Right cardiac atrium (tissue), 5 donors: ENCODE measurements at regions not wholly inside any gene's neighbourhood (a gene's known extent, or its start where the extent isn't known, plus 50 kb on each side); places are given as distances from the start of the nearest gene placed in this dataset.
"Not testable (repeated sequence)": the region's sequence is repeated elsewhere in the genome, so short reads cannot be mapped to it uniquely, and the experiment has no call there.

ENCODE experiments used
- ATAC-seq, 2 donors: fragments of 200-7000 bp; cut with Tn5 transposase; one replicate each; pipeline versions ENCODE4 v1.8.0 to v1.9.1; 2020; ENCODE audit warnings: moderate library complexity in 2 of 2, mild to moderate bottlenecking in 1 of 2
- DNase-seq, 3 donors: peaks; one replicate each; pipeline ENCODE4 v3.0.0-alpha.2; 2020
- H3K27ac ChIP-seq: one replicate; pipeline ENCODE4 v1.5.1; 2013; ENCODE audit warnings: mild to moderate bottlenecking, low read length, control low read depth, moderate library complexity
- H3K27me3 ChIP-seq: one replicate; pipeline ENCODE4 v1.6.1; 2013; ENCODE audit not compliant: control insufficient read depth, insufficient read depth
- H3K4me1 ChIP-seq: one replicate; pipeline ENCODE4 v1.6.1; 2013; ENCODE audit warnings: low read length; ENCODE audit not compliant: control insufficient read depth, insufficient read depth
- H3K4me3 ChIP-seq: one replicate; pipeline ENCODE4 v1.5.1; 2013; ENCODE audit warnings: low read length, control low read depth
- H3K9me3 ChIP-seq: one replicate; pipeline ENCODE4 v1.6.1; 2013; ENCODE audit warnings: low read length; ENCODE audit not compliant: control insufficient read depth
- WGBS: extraction: QIAGEN DNeasy Blood & Tissue Kit; methylation state at CpG from one replicate; pipeline ENCODE4 v1.1.7; 2013; 5-methylcytosine and 5-hydroxymethylcytosine counted together
- intact Hi-C, 4 donors: fragments of 100-400 bp; cut with DNase I; formaldehyde crosslinking; loops; one replicate each; pipeline versions ENCODE4 v1.11.0 to v1.14.0; 2022 to 2023
- donor health status: healthy with polysubstance abuse.
- donor health status: DM: no; HTN: yes; CAD: no.
- donor health status: DM: no; HTN: no; CAD: no.
- donor health status: DM: no; HTN: yes; CAD: no; lungs with severe emphysema.
- donor health status: DM: yes; HTN: yes; CAD: no.

DNA sequence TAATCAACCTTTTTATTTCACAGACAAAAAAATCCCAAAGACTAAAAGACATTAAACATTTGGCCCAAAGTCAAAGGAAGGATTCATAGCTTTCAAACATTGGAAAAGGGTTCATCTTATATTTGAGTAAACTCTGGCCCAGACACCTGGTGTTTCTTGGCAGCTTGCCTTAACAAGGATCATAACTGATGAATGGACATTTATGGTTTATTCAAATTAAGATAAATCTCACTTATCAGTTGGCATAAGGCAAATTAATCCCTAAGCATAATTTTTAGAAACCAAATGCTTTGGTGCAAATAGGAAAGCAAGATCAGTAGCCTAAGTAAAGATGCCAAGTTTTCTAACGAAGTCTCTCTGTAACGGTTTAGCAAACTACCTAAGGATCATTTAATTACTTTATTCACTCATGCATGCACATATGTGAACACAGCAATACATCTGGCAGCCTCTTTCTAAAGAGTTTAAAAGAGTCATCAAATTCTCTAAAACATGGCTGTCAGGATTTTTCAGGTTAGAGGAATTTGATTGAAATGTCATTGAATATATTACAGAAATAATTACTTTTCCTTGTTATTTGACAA lies 323.4 kb upstream of the RBMS1 start:
- no peaks in the 10 kb centered on the region for H3K9me3 ChIP-seq
- DNase-seq: no peak
- no peak for ATAC-seq
- H3K27me3 ChIP-seq: no peaks in the 10 kb centered on the region
- 85% methylated on average over 2 of the region's 2 CpGs for WGBS
- intact Hi-C loops: no loop called here
- no peak overlapping the region for H3K4me3 ChIP-seq
- H3K27ac ChIP-seq: no peak overlapping the region
- H3K4me1 ChIP-seq: no peaks in the 10 kb centered on the region

DNA sequence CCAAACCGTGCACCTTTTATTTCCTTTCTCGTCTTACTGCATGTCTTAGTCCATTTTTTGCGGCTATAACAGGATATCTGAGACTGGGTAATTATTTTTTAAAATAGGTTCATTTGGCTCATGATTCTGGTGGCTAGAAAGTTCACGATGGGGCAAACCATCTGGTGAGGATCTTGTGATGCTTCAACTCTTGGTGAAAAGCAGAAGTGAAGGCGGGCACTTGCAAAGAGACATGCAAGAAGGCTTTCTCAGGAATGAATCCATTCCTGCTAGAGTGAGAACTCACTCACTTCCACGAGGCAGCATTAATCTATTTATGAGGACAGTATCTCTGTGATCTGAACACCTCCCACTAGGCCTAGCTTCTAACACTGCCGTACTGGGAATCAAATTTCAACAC lies 327.1 kb upstream of the RBMS1 start:
- Histone ChIP-seq H3K9me3 (no peaks in the 10 kb centered on the region), H3K4me3 (no peak overlapping the region), H3K27ac (no peak overlapping the region), H3K4me1 (no peaks in the 10 kb centered on the region), H3K27me3 (no peaks in the 10 kb centered on the region)
- intact Hi-C loops: no loop called here
- 70% methylated on average over 7 of the region's 7 CpGs for WGBS
- DNase-seq (no peak), ATAC-seq (no peak)

DNA sequence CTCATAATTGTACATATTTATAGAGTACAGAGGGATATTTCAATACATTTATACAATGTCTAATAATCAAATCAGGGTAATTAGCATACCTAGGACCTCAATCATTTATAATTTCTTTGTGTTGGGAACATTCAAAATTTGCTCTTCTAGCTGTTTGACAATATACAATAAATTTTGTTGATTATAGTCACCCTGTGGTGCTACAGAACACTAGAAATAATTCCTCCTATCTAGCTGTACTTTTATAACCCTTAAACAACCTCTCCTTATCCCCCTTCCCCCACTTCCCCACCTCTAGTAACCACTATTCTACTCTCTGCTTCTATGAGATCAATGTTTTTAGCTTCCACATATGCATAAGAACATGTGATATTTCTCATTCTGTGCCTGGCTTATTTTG lies 328.4 kb upstream of the RBMS1 start:
- Histone ChIP-seq H3K27ac (no peak overlapping the region), H3K27me3 (no peaks in the 10 kb centered on the region), H3K4me1 (no peaks in the 10 kb centered on the region), H3K4me3 (no peak overlapping the region), H3K9me3 (no peaks in the 10 kb centered on the region)
- intact Hi-C loops: no loop called here
- DNase-seq (no peak), ATAC-seq (no peak)

DNA sequence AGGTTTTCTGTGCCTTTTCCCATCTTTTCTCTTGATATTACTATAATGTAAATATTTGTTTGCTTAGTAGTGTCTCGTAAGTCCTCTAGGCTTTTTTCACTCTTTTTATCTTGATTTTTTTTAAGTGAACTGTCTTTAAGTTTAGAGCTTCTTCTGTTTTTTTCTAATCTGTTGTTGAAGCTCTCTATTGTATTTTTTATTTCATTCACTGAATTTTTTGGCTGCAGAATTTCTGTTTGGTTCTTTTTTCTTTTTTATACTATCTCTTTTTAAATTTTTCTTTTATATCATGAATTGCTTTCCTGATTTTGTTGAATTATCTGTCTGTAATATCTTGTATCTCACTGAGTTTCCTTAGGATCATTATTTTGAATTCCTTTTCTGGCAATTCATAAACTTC lies 331.8 kb upstream of the RBMS1 start:
- intact Hi-C loops: no loop called here
- Histone ChIP-seq H3K27ac (no peak overlapping the region), H3K9me3 (no peaks in the 10 kb centered on the region), H3K4me1 (no peaks in the 10 kb centered on the region), H3K4me3 (no peak overlapping the region), H3K27me3 (no peaks in the 10 kb centered on the region)
- ATAC-seq: no peak
- no peak for DNase-seq
- WGBS: 96% methylated on average over 1 of the region's 1 CpG

DNA sequence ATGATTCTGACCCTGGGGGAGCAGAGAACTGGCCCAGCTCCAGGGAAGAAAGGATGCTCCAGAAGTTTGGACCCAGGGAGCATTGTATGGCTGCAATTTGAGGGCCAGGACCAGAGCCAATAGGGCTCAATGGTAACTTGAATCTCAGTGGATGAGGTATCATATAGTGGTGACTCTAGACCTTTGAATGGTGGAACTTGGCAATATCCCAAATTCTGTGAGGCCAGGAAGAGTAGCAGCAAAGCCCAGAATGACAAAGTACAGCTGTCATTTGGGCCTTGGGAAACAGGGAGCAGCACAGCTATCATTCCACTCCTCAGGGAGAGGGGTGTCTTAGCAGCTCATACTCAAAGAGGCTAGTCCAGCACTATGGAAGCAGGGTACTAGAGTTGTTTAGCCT lies 332.9 kb upstream of the RBMS1 start:
- intact Hi-C loops: no loop called here
- DNase-seq (no peak), ATAC-seq (no peak)
- H3K9me3 ChIP-seq: no peaks in the 10 kb centered on the region
- no peak overlapping the region for H3K27ac ChIP-seq
- H3K4me3 ChIP-seq: no peak overlapping the region
- no peaks in the 10 kb centered on the region for H3K27me3 ChIP-seq
- H3K4me1 ChIP-seq: no peaks in the 10 kb centered on the region

DNA sequence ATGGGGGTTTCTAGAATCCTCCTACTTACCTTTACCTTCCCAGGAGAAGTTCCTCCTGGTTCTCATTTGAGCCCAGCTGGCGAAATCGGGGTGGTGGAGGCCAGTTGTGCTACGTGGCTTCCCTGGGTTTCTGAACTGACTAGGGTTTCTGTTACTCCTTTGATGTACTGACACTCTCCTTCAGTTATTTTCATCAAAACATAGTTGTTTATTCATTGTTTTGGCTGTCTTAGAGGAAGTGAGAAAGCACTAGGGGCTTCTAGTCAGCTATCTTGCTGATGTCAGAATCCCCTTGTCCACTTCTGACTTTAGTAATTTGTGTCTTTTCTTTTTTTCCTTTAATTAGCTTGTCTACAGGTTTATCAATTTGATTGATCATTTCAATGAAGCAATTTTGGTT lies 332.2 kb upstream of the TANK start:
- H3K9me3 ChIP-seq: no peaks in the 10 kb centered on the region
- ATAC-seq (no peak), DNase-seq (no peak)
- WGBS: 79% methylated on average over 3 of the region's 3 CpGs
- H3K27ac ChIP-seq: no peak overlapping the region
- no peaks in the 10 kb centered on the region for H3K27me3 ChIP-seq
- intact Hi-C loops: no loop called here
- no peaks in the 10 kb centered on the region for H3K4me1 ChIP-seq
- no peak overlapping the region for H3K4me3 ChIP-seq

DNA sequence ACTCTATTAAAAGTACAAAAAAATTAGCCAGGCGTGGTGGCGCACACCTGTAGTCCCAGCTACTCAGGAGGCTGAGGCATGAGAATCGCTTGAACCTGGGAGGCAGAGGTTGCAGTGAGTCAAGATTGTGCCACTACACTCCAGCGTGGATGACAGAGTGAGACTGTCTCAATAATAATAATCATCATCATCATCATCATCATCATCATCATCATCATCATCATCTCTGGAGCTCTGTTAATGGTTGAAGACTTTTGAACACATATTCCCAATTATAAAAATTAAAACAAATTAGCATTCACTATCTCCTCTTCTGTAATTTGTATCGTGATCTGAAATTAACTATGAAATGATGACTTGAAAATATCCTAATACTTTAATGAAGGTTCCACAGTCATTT lies 327.8 kb upstream of the TANK start:
- H3K4me3 ChIP-seq, ATAC-seq, H3K4me1 ChIP-seq, H3K9me3 ChIP-seq, H3K27me3 ChIP-seq, intact Hi-C loops, DNase-seq, H3K27ac ChIP-seq: not testable (repeated sequence)
- 96% methylated on average over 5 of the region's 5 CpGs for WGBS

DNA sequence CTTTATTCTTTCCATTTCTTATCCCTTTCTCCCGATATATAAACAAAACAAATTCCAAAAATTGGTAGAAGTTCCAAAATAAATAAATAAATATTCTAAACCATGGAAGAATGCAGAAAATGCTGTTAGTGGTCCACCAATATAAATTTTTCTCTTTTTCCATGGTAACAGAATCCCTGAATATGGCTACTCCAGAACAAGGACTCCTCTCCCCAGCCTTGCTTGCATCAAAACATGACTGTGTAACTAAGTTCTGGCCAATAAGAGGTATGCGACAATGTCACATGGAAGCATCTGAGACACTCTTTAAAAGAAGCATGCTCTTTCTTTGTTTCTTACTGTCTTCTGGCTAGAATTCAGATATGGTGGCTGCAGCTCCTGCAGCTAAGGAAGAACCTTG lies 325.1 kb upstream of the TANK start:
- Histone ChIP-seq H3K4me1 (no peaks in the 10 kb centered on the region), H3K4me3 (no peak overlapping the region), H3K27ac (no peak overlapping the region), H3K27me3 (no peaks in the 10 kb centered on the region), H3K9me3 (no peaks in the 10 kb centered on the region)
- DNase-seq (no peak), ATAC-seq (no peak)
- WGBS: 89% methylated on average over 2 of the region's 2 CpGs
- intact Hi-C loops: no loop called here

DNA sequence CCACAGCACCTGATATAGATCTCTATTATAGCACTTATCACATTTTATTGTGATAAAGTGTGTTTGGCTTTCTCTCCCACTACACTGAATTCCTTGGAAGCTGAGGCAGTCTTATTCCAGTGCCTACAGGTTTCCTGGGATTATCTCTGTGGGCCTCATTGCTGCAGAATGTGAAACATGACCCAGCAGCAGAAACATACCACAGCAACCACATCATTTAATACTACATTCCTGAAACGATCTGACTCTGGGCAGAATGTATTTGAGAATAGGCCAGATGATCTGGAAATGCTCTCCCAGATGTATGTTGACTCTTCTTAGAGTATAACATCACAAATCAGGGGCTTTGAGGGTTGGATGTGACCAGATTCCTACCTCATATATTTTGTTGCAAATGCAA lies 323.5 kb upstream of the TANK start:
- H3K27me3 ChIP-seq: no peaks in the 10 kb centered on the region
- H3K27ac ChIP-seq: no peak overlapping the region
- H3K4me3 ChIP-seq: no peak overlapping the region
- DNase-seq: no peak
- no peaks in the 10 kb centered on the region for H3K4me1 ChIP-seq
- no peaks in the 10 kb centered on the region for H3K9me3 ChIP-seq
- no peak for ATAC-seq
- 21% methylated on average over 1 of the region's 1 CpG for WGBS
- intact Hi-C loops: no loop called here

DNA sequence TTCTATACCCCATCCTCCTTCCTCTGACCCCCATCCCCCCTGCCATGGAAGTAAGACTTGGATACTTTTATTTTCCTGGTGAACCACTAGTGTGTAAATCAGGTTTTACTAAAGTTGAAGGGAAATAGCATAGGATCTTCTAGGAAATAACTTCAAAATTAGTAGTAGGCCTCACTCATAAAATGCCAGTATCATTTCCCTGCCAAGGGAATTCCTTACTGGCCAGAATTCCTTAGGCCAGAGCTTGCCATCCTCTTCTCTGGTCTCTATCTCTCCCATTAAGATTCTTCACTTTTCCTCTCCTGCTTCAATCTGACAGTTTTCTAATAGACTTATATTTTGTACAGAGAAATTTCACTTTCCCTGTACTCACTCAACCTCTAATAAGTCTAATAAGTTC lies 322.8 kb upstream of the TANK start:
- Histone ChIP-seq H3K9me3 (no peaks in the 10 kb centered on the region), H3K4me1 (no peaks in the 10 kb centered on the region), H3K4me3 (no peak overlapping the region), H3K27me3 (no peaks in the 10 kb centered on the region), H3K27ac (no peak overlapping the region)
- ATAC-seq (no peak), DNase-seq (no peak)
- intact Hi-C loops: no loop called here

DNA sequence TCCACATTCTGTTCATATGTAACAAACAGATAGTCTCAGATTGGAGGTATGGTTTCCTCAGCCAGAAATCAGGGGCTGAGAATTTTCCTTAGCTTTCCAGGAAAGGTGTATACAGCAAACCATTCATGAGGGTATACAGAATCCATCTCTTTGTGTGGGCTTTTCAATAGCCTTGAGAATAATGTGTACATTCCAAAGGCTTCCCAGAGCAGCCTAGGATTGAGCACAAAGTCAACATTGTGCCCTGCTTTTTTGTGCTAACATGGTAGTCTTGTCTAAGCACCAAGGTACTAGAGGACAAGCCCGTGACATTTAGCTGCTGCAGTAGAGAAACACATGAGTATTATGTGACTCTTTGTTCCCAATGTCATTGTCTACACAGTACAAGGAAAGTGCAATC lies 322.1 kb upstream of the TANK start:
- no peaks in the 10 kb centered on the region for H3K9me3 ChIP-seq
- H3K27ac ChIP-seq: no peak overlapping the region
- 83% methylated on average over 1 of the region's 1 CpG for WGBS
- H3K27me3 ChIP-seq: no peaks in the 10 kb centered on the region
- no peaks in the 10 kb centered on the region for H3K4me1 ChIP-seq
- DNase-seq (no peak), ATAC-seq (no peak)
- intact Hi-C loops: no loop called here
- no peak overlapping the region for H3K4me3 ChIP-seq

DNA sequence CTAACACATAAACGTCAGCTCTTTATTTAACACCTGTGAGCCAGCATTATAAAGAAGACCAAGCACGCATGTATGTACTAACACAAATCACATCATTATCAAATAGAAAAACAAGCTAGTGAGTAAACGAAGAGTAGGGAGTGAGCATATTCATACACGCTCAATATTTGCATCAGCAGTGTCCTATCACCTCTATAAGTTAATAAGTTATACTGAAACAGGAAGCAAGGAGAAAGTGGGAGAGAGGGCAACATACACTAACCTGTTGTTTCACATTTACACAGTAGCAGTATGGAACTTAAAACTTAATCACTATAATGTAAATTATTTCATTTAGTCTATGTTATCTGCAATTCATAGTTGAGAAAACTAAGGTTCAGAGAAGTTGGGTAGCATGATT lies 321.5 kb upstream of the TANK start:
- Histone ChIP-seq H3K27ac (no peak overlapping the region), H3K4me1 (no peaks in the 10 kb centered on the region), H3K9me3 (no peaks in the 10 kb centered on the region), H3K4me3 (no peak overlapping the region), H3K27me3 (no peaks in the 10 kb centered on the region)
- 93% methylated on average over 4 of the region's 4 CpGs for WGBS
- DNase-seq: no peak
- intact Hi-C loops: no loop called here
- ATAC-seq: no peak
